Thyroid gland (tissue), 4 donors: ENCODE measurements at regions not wholly inside any gene's neighbourhood (a gene's known extent, or its start where the extent isn't known, plus 50 kb on each side); places are given as distances from the start of the nearest gene placed in this dataset.

ENCODE experiments used
- CTCF ChIP-seq, 6 experiments: fragments of 200-600 bp in 3 of 6; fragments of 450-650 bp in 3 of 6; sonication (generic) in 3 of 6; IDR thresholded peaks; one replicate each; pipeline ENCODE4 v1.5.1; 2016 to 2019; ENCODE audit warnings: antibody characterized with exemption in 6 of 6, mild to moderate bottlenecking in 2 of 6, inconsistent platforms in 1 of 6, moderate library complexity in 1 of 6
- POLR2A ChIP-seq, 2 donors: fragments of 450-650 bp; IDR thresholded peaks; one replicate each; pipeline ENCODE4 v1.6.1; 2017; ENCODE audit warnings: antibody characterized with exemption in 2 of 2, mild to moderate bottlenecking in 2 of 2, moderate library complexity in 1 of 2

- TF ChIP-seq CTCF (IDR thresholded peaks at IDR 0.05) (no peak), POLR2A (IDR thresholded peaks at IDR 0.05) (no peak)
These were observed 242.1 kb downstream of the GLI2 start for GRCh38 chr2:120977582-120978358.
